ENCODE measurements at regions not wholly inside any gene's neighbourhood (a gene's known extent, or its start where the extent isn't known, plus 50 kb on each side); places are given as distances from the start of the nearest gene placed in this dataset.

DNA sequence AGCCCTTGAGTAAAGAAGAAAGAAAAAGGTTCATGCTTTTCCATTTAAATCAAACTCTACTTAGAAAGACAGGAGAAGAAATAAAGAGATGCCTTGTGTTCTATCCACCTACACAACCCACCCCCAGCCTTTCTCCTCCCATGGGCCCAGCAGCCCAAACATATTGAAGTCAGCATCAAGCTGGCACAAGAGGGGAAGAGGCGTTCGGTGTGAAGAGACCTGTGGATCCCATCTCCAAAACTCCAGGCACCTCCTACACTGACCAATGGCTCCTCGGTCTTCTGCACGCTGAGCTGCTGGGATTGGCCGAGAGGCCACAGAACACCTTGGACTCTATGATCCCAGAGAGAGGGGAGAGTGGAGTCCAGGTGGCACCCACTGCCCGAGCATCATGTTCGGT is 66.0 kb upstream of the CELF2 start:
- TF ChIP-seq, protein P1, sequence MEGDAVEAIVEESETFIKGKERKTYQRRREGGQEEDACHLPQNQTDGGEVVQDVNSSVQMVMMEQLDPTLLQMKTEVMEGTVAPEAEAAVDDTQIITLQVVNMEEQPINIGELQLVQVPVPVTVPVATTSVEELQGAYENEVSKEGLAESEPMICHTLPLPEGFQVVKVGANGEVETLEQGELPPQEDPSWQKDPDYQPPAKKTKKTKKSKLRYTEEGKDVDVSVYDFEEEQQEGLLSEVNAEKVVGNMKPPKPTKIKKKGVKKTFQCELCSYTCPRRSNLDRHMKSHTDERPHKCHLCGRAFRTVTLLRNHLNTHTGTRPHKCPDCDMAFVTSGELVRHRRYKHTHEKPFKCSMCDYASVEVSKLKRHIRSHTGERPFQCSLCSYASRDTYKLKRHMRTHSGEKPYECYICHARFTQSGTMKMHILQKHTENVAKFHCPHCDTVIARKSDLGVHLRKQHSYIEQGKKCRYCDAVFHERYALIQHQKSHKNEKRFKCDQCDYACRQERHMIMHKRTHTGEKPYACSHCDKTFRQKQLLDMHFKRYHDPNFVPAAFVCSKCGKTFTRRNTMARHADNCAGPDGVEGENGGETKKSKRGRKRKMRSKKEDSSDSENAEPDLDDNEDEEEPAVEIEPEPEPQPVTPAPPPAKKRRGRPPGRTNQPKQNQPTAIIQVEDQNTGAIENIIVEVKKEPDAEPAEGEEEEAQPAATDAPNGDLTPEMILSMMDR (IDR thresholded peaks at IDR 0.05), result no peak
- no peak for TF ChIP-seq POLR2A (IDR thresholded peaks at IDR 0.05)
